Vagina (tissue), 2 donors: ENCODE measurements at regions not wholly inside any gene's neighbourhood (a gene's known extent, or its start where the extent isn't known, plus 50 kb on each side); places are given as distances from the start of the nearest gene placed in this dataset.

Experiments used
- DNase-seq, 2 donors: peaks; one replicate each; pipeline ENCODE4 v3.0.0-alpha.2; 2017; ENCODE audit errors: extremely low spot score in 2 of 2
- H3K27ac ChIP-seq: fragments of 200-600 bp; sonication (generic); one replicate; pipeline ENCODE4 v1.5.1; 2019
- H3K27me3 ChIP-seq: fragments of 200-600 bp; sonication (generic); one replicate; pipeline ENCODE4 v1.5.1; 2019
- H3K36me3 ChIP-seq, 2 donors: fragments of 200-600 bp; sonication (generic); one replicate each; pipeline ENCODE4 v1.5.1; 2017 to 2019
- H3K4me1 ChIP-seq: fragments of 200-600 bp; sonication (generic); one replicate; pipeline ENCODE4 v1.5.1; 2019
- H3K4me3 ChIP-seq, 2 donors: fragments of 200-600 bp; sonication (generic); 1 replicate in 1 of 2; 2 replicates in 1 of 2; pipeline ENCODE4 v1.5.1; 2016 to 2019
- H3K9me3 ChIP-seq: fragments of 200-600 bp; sonication (generic); one replicate; pipeline ENCODE4 v1.5.1; 2019
- CTCF ChIP-seq, 3 experiments: fragments of 450-650 bp in 2 of 3; fragments of 200-600 bp in 1 of 3; sonication (generic) in 1 of 3; IDR thresholded peaks; one replicate each; pipeline ENCODE4 v1.5.1; 2017 to 2019; ENCODE audit warnings: antibody characterized with exemption in 3 of 3, mild to moderate bottlenecking in 2 of 3, moderate library complexity in 2 of 3
- POLR2A ChIP-seq, 2 donors: fragments of 450-650 bp; IDR thresholded peaks; one replicate each; pipeline ENCODE4 v1.6.1; 2017; ENCODE audit warnings: antibody characterized with exemption in 2 of 2, mild to moderate bottlenecking in 2 of 2, moderate library complexity in 2 of 2
- POLR2AphosphoS5 ChIP-seq, 2 donors: sonication (generic); formaldehyde crosslinking; IDR thresholded peaks; one replicate each; pipeline ENCODE4 v1.9.0; 2017; ENCODE audit warnings: antibody characterized with exemption in 2 of 2, mild to moderate bottlenecking in 2 of 2, low read depth in 1 of 2; ENCODE audit not compliant: insufficient read depth in 1 of 2
- intact Hi-C: fragments of 100-400 bp; cut with DNase I; formaldehyde crosslinking; loops from one replicate; pipeline ENCODE4 v1.15.1; 2023

DNA sequence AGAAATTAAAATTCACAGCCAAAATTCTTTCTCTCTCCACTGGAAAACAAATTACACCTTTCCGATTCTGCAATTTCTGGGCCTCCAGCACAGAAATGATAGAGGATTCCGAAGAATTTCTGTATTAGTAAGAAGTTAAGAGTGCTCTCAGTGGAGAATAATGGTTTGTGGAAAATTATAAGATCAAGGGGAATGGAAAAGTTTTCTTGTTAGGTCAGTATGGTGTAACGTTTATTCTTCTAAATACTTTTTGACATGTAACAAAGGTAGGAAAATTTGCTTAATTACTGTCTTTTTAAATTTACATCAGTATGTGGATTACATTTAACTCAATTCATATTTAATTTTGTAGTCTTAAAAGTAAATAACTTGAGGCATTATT is 288.3 kb upstream of the NFE2L3 start:
- intact Hi-C loops, result no loop called here
- no peak overlapping the region for H3K27ac ChIP-seq
- H3K4me3 ChIP-seq, result no peak overlapping the region
- DNase-seq, result no peak
- H3K27me3 ChIP-seq, result peaks cover 8% of the 10 kb centered on the region
- no peaks in the 10 kb centered on the region for H3K36me3 ChIP-seq
- peaks cover 9% of the 10 kb centered on the region for H3K4me1 ChIP-seq
- H3K9me3 ChIP-seq, result no peaks in the 10 kb centered on the region
- no peak for TF ChIP-seq CTCF (IDR thresholded peaks at IDR 0.05)
- TF ChIP-seq POLR2A (IDR thresholded peaks at IDR 0.05), result no peak
- TF ChIP-seq POLR2AphosphoS5 (IDR thresholded peaks at IDR 0.05; ENCODE audit: insufficient read depth in 1 of 2, low read depth in 1 of 2), result no peak

GRCh38 chr7:25864511-25864910 is 287.5 kb upstream of the NFE2L3 start:
- H3K27me3 ChIP-seq, result peaks cover 8% of the 10 kb centered on the region
- intact Hi-C loops, result no loop called here
- no peaks in the 10 kb centered on the region for H3K36me3 ChIP-seq
- H3K4me3 ChIP-seq, result no peak overlapping the region
- H3K27ac ChIP-seq, result no peak overlapping the region
- H3K9me3 ChIP-seq, result no peaks in the 10 kb centered on the region
- H3K4me1 ChIP-seq, result peaks cover 9% of the 10 kb centered on the region
- no peak for DNase-seq
- TF ChIP-seq POLR2AphosphoS5 (IDR thresholded peaks at IDR 0.05; ENCODE audit: insufficient read depth in 1 of 2, low read depth in 1 of 2) (no peak), POLR2A (IDR thresholded peaks at IDR 0.05) (no peak), CTCF (IDR thresholded peaks at IDR 0.05) (no peak)

- DNase-seq, result no peak
- H3K27ac ChIP-seq, result no peak overlapping the region
- intact Hi-C loops, result no loop called here
- H3K36me3 ChIP-seq, result no peaks in the 10 kb centered on the region
- peaks cover 8% of the 10 kb centered on the region for H3K27me3 ChIP-seq
- H3K4me3 ChIP-seq, result no peak overlapping the region
- TF ChIP-seq CTCF (IDR thresholded peaks at IDR 0.05), result no peak
- no peak for TF ChIP-seq POLR2A (IDR thresholded peaks at IDR 0.05)
- TF ChIP-seq POLR2AphosphoS5 (IDR thresholded peaks at IDR 0.05; ENCODE audit: insufficient read depth in 1 of 2, low read depth in 1 of 2), result no peak
- no peaks in the 10 kb centered on the region for H3K9me3 ChIP-seq
- H3K4me1 ChIP-seq, result peaks cover 9% of the 10 kb centered on the region
These were observed 286.9 kb upstream of the NFE2L3 start for GRCh38 chr7:25864943-25865751.

- Histone ChIP-seq H3K4me1 (no peaks in the 10 kb centered on the region), H3K9me3 (no peaks in the 10 kb centered on the region), H3K4me3 (no peak overlapping the region), H3K36me3 (no peaks in the 10 kb centered on the region), H3K27ac (no peak overlapping the region), H3K27me3 (no peaks in the 10 kb centered on the region)
- TF ChIP-seq POLR2AphosphoS5 (IDR thresholded peaks at IDR 0.05; ENCODE audit: insufficient read depth in 1 of 2, low read depth in 1 of 2) (no peak), CTCF (IDR thresholded peaks at IDR 0.05) (no peak), POLR2A (IDR thresholded peaks at IDR 0.05) (no peak)
- intact Hi-C loops, result no loop called here
- no peak for DNase-seq
These were observed 283.5 kb upstream of the NFE2L3 start for GRCh38 chr7:25868509-25868908.

DNA sequence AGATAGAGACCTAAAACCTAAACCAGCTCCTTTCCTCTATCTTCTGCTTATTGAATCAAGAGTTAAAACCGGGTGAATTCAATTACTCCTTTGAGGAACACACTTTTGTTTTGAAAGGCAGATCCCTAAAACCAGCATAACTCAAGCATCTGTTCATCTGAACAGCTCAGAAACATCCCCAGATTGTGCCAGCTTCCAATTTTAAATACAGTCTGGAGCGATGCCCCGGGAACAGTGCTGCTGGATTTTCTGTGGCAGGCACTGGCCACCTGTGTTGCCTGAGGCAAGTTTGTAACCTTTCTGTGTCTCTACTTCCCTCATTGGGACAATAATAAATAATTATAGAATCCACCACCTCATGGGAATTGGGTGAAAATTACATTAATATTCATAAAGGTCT is 281.4 kb upstream of the NFE2L3 start:
- no peak for DNase-seq
- TF ChIP-seq CTCF (IDR thresholded peaks at IDR 0.05) (no peak), POLR2AphosphoS5 (IDR thresholded peaks at IDR 0.05; ENCODE audit: insufficient read depth in 1 of 2, low read depth in 1 of 2) (no peak), POLR2A (IDR thresholded peaks at IDR 0.05) (no peak)
- no peaks in the 10 kb centered on the region for H3K9me3 ChIP-seq
- no peaks in the 10 kb centered on the region for H3K36me3 ChIP-seq
- no peak overlapping the region for H3K27ac ChIP-seq
- intact Hi-C loops, result no loop called here
- H3K27me3 ChIP-seq, result no peaks in the 10 kb centered on the region
- H3K4me1 ChIP-seq, result no peaks in the 10 kb centered on the region
- H3K4me3 ChIP-seq, result no peak overlapping the region
